IMR-90 (cell line): ENCODE measurements at regions not wholly inside any gene's neighbourhood (a gene's known extent, or its start where the extent isn't known, plus 50 kb on each side); places are given as distances from the start of the nearest gene placed in this dataset.

Experiments used
- BHLHE40 ChIP-seq: fragments of 150-350 bp; IDR thresholded peaks from 2 replicates; pipeline ENCODE4 v1.6.1; 2016; ENCODE audit warnings: mild to moderate bottlenecking, low read depth, low read length
- CEBPB ChIP-seq: IDR thresholded peaks from 2 replicates; pipeline ENCODE4 v1.6.1; 2012; ENCODE audit warnings: low read depth, low read length, improper control_type of control experiment
- CHD1 ChIP-seq: IDR thresholded peaks from 2 replicates; pipeline ENCODE4 v1.6.1; 2012; ENCODE audit warnings: low read depth, low read length, improper control_type of control experiment
- MAFK ChIP-seq: IDR thresholded peaks from 2 replicates; pipeline ENCODE4 v1.6.1; 2012; ENCODE audit warnings: low read depth, low read length, improper control_type of control experiment
- MAZ ChIP-seq: IDR thresholded peaks from 2 replicates; pipeline ENCODE4 v1.6.1; 2012; ENCODE audit warnings: low read depth, mild to moderate bottlenecking, low read length, improper control_type of control experiment, moderate library complexity, borderline replicate concordance
- POLR2A ChIP-seq: IDR thresholded peaks from 2 replicates; pipeline ENCODE4 v1.6.1; 2012; ENCODE audit warnings: mild to moderate bottlenecking, low read depth, low read length
- RAD21 ChIP-seq: IDR thresholded peaks from 2 replicates; pipeline ENCODE4 v1.6.1; 2012; ENCODE audit warnings: low read length, improper control_type of control experiment
- RCOR1 ChIP-seq: IDR thresholded peaks from 2 replicates; pipeline ENCODE4 v1.6.1; 2012; ENCODE audit warnings: mild to moderate bottlenecking, low read length, improper control_type of control experiment; ENCODE audit not compliant: insufficient replicate concordance
- RFX5 ChIP-seq: IDR thresholded peaks from 2 replicates; pipeline ENCODE4 v1.8.0; 2012; ENCODE audit warnings: low read depth, mild to moderate bottlenecking, low read length, moderate library complexity
- SMC3 ChIP-seq: fragments of 150-350 bp; IDR thresholded peaks from 2 replicates; pipeline ENCODE4 v1.6.1; 2016; ENCODE audit warnings: low read depth, mild to moderate bottlenecking, antibody characterized with exemption, low read length, moderate library complexity
- USF2 ChIP-seq: fragments of 150-350 bp; IDR thresholded peaks from 2 replicates; pipeline ENCODE4 v1.6.1; 2017; ENCODE audit warnings: mild to moderate bottlenecking, antibody characterized with exemption, low read length, low read depth
- TF ChIP-seq, protein P1 (sequence below): conservative IDR thresholded peaks from 2 replicates; pipeline ENCODE4 v1.5.1; 2012; ENCODE audit warnings: mild to moderate bottlenecking, low read depth, low read length, improper control_type of control experiment

DNA sequence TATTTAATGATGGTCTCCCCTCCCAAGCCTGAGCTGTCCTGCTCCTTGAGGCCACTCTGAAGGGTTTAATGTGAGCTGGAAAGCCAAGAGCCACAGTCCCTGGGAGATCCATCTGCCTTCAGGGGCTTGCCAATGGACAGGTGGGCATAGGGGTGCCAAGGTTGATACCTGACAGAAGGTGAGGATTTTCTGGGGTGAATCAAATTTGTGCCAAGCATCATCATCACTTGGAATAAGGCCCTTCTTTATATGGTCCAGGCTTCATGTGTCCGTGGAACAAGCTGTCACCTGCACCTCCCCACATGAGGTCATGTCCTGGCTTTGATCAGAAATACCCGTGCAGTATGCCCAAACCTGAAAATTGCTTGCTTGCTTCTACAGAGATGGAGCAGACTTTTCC, 71.9 kb upstream of the CTNNB1 start:
- TF ChIP-seq POLR2A (no peak), CHD1 (no peak), MAFK (no peak), RAD21 (no peak), MAZ (no peak), RFX5 (no peak), CEBPB (no peak), RCOR1 (no peak), USF2 (no peak), SMC3 (no peak), BHLHE40 (no peak)
- TF ChIP-seq, protein P1, sequence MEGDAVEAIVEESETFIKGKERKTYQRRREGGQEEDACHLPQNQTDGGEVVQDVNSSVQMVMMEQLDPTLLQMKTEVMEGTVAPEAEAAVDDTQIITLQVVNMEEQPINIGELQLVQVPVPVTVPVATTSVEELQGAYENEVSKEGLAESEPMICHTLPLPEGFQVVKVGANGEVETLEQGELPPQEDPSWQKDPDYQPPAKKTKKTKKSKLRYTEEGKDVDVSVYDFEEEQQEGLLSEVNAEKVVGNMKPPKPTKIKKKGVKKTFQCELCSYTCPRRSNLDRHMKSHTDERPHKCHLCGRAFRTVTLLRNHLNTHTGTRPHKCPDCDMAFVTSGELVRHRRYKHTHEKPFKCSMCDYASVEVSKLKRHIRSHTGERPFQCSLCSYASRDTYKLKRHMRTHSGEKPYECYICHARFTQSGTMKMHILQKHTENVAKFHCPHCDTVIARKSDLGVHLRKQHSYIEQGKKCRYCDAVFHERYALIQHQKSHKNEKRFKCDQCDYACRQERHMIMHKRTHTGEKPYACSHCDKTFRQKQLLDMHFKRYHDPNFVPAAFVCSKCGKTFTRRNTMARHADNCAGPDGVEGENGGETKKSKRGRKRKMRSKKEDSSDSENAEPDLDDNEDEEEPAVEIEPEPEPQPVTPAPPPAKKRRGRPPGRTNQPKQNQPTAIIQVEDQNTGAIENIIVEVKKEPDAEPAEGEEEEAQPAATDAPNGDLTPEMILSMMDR = no peak
